IMR-90 (cell line): ENCODE measurements at regions not wholly inside any gene's neighbourhood (a gene's known extent, or its start where the extent isn't known, plus 50 kb on each side); places are given as distances from the start of the nearest gene placed in this dataset.

Source experiments
- ATAC-seq: fragments of 200-7000 bp; cut with Tn5 transposase; 2 replicates; pipeline ENCODE4 v1.9.1; 2020; ENCODE audit warnings: low read depth, mild to moderate bottlenecking, moderate library complexity
- BruUV-seq: library from RNA; stranded (reverse); fragments of 400-500 nt; replicated peaks from 2 replicates; lab custom pipeline; 2021; lab: Mats Ljungman, UMichigan
- CTCF ChIA-PET: fragments of 300-600 bp; formaldehyde crosslinking; extraction: SDS; loops from one replicate; lab custom pipeline; 2021; ENCODE audit warnings: antibody characterized with exemption; lab: Yijun Ruan, JAX
- POLR2A ChIA-PET: fragments of 300-600 bp; sonication (Branson Sonifier 250); formaldehyde crosslinking; loops from one replicate; lab custom pipeline; 2022; ENCODE audit warnings: antibody characterized with exemption; ENCODE audit not compliant: unreplicated experiment; lab: Charles Lee
- DNase-seq: peaks from one replicate; pipeline ENCODE4 v3.0.0; 2013
- H2AFZ ChIP-seq: replicated peaks from 2 replicates; pipeline ENCODE3; 2013; ENCODE audit warnings: low read length, mild to moderate bottlenecking; ENCODE audit not compliant: poor library complexity
- H2AK5ac ChIP-seq: 2 replicates; pipeline ENCODE4 v1.6.1; 2013; ENCODE audit warnings: low read depth, low read length, inconsistent platforms
- H2AK9ac ChIP-seq: replicated peaks from 2 replicates; pipeline ENCODE3; 2013; ENCODE audit warnings: mild to moderate bottlenecking, low read depth, low read length, moderate library complexity; ENCODE audit not compliant: poor library complexity
- H2BK120ac ChIP-seq: 2 replicates; pipeline ENCODE4 v1.6.1; 2013; ENCODE audit warnings: low read depth, low read length, inconsistent platforms
- H2BK15ac ChIP-seq: 3 replicates; pipeline ENCODE4 v1.6.1; 2013; ENCODE audit warnings: low read depth, low read length, inconsistent platforms
- H2BK20ac ChIP-seq: 2 replicates; pipeline ENCODE4 v1.6.1; 2013; ENCODE audit warnings: low read depth, mild to moderate bottlenecking, inconsistent platforms, low read length, moderate library complexity
- H2BK5ac ChIP-seq: 2 replicates; pipeline ENCODE4 v1.6.1; 2013; ENCODE audit warnings: mild to moderate bottlenecking, low read depth, low read length, inconsistent platforms; ENCODE audit not compliant: poor library complexity, severe bottlenecking
- H3K14ac ChIP-seq: replicated peaks from 2 replicates; pipeline ENCODE4 v1.6.1; 2013; ENCODE audit warnings: low read depth, low read length, inconsistent platforms
- H3K18ac ChIP-seq: 2 replicates; pipeline ENCODE4 v1.6.1; 2013; ENCODE audit warnings: low read depth, low read length, control low read depth
- H3K23ac ChIP-seq: 2 replicates; pipeline ENCODE4 v1.6.1; 2013; ENCODE audit warnings: low read depth, low read length, inconsistent platforms
- H3K27ac ChIP-seq: 2 replicates; pipeline ENCODE4 v1.5.1; 2013; ENCODE audit warnings: mild to moderate bottlenecking, control low read depth, low read length; ENCODE audit not compliant: insufficient read depth
- H3K27me3 ChIP-seq: 2 replicates; pipeline ENCODE4 v1.6.1; 2013; ENCODE audit warnings: low read length; ENCODE audit not compliant: control insufficient read depth, insufficient read depth
- H3K36me3 ChIP-seq: 2 replicates; pipeline ENCODE4 v1.6.1; 2013; ENCODE audit warnings: low read length, mixed read lengths; ENCODE audit not compliant: control insufficient read depth, insufficient read depth
- H3K4ac ChIP-seq: 2 replicates; pipeline ENCODE4 v1.6.1; 2013; ENCODE audit warnings: low read depth, low read length, inconsistent platforms
- H3K4me1 ChIP-seq: 2 replicates; pipeline ENCODE4 v1.6.1; 2013; ENCODE audit warnings: low read length, mixed read lengths; ENCODE audit not compliant: control insufficient read depth, insufficient read depth
- H3K4me2 ChIP-seq: 2 replicates; pipeline ENCODE4 v1.6.1; 2013; ENCODE audit warnings: low read depth, mild to moderate bottlenecking, control low read depth, low read length, moderate library complexity
- H3K4me3 ChIP-seq: 2 replicates; pipeline ENCODE4 v1.5.1; 2013; ENCODE audit warnings: low read depth, mild to moderate bottlenecking, control low read depth, low read length, moderate library complexity; ENCODE audit not compliant: insufficient read depth
- H3K56ac ChIP-seq: 2 replicates; pipeline ENCODE4 v1.6.1; 2013; ENCODE audit warnings: low read length, inconsistent platforms; ENCODE audit not compliant: insufficient read depth; ENCODE audit errors: extremely low read depth
- H3K79me1 ChIP-seq, 2 experiments: 2 replicates each; pipeline ENCODE4 v1.6.1; 2013; ENCODE audit warnings: low read length in 2 of 2, inconsistent platforms in 1 of 2, low read depth in 1 of 2
- H3K9ac ChIP-seq: 2 replicates; pipeline ENCODE4 v1.6.1; 2013; ENCODE audit warnings: low read depth, low read length, control low read depth
- H3K9me1 ChIP-seq: 2 replicates; pipeline ENCODE4 v1.6.1; 2013; ENCODE audit warnings: low read length, inconsistent platforms; ENCODE audit not compliant: insufficient read depth
- H3K9me3 ChIP-seq: 2 replicates; pipeline ENCODE4 v1.6.1; 2013; ENCODE audit warnings: low read length; ENCODE audit not compliant: control insufficient read depth, insufficient read depth
- H4K20me1 ChIP-seq: 2 replicates; pipeline ENCODE4 v1.6.1; 2013; ENCODE audit warnings: low read length, inconsistent platforms; ENCODE audit not compliant: insufficient read depth
- H4K5ac ChIP-seq: 2 replicates; pipeline ENCODE4 v1.6.1; 2013; ENCODE audit warnings: mild to moderate bottlenecking, low read depth, low read length, control low read depth
- H4K8ac ChIP-seq, 2 experiments: 2 replicates each; pipeline ENCODE4 v1.6.1; 2013; ENCODE audit warnings: low read depth in 2 of 2, low read length in 2 of 2, control low read depth in 1 of 2, inconsistent platforms in 1 of 2
- H4K91ac ChIP-seq: 2 replicates; pipeline ENCODE4 v1.6.1; 2013; ENCODE audit warnings: low read depth, low read length, inconsistent platforms; ENCODE audit not compliant: insufficient read depth
- BHLHE40 ChIP-seq: fragments of 150-350 bp; IDR thresholded peaks from 2 replicates; pipeline ENCODE4 v1.6.1; 2016; ENCODE audit warnings: mild to moderate bottlenecking, low read depth, low read length
- CEBPB ChIP-seq: IDR thresholded peaks from 2 replicates; pipeline ENCODE4 v1.6.1; 2012; ENCODE audit warnings: low read depth, low read length, improper control_type of control experiment
- CHD1 ChIP-seq: IDR thresholded peaks from 2 replicates; pipeline ENCODE4 v1.6.1; 2012; ENCODE audit warnings: low read depth, low read length, improper control_type of control experiment
- FOS ChIP-seq: fragments of 150-350 bp; IDR thresholded peaks from 2 replicates; pipeline ENCODE4 v1.6.1; 2016; ENCODE audit warnings: low read depth, low read length
- MAFK ChIP-seq: IDR thresholded peaks from 2 replicates; pipeline ENCODE4 v1.6.1; 2012; ENCODE audit warnings: low read depth, low read length, improper control_type of control experiment
- MAZ ChIP-seq: IDR thresholded peaks from 2 replicates; pipeline ENCODE4 v1.6.1; 2012; ENCODE audit warnings: low read depth, mild to moderate bottlenecking, low read length, improper control_type of control experiment, moderate library complexity, borderline replicate concordance
- MXI1 ChIP-seq: IDR thresholded peaks from 2 replicates; pipeline ENCODE4 v1.6.1; 2012; ENCODE audit warnings: low read depth, mild to moderate bottlenecking, low read length, moderate library complexity, borderline replicate concordance
- NFE2L2 ChIP-seq: fragments of 150-350 bp; IDR thresholded peaks from 2 replicates; pipeline ENCODE4 v1.6.1; 2016; ENCODE audit warnings: low read depth, mild to moderate bottlenecking, low read length
- POLR2A ChIP-seq: IDR thresholded peaks from 2 replicates; pipeline ENCODE4 v1.6.1; 2012; ENCODE audit warnings: mild to moderate bottlenecking, low read depth, low read length
- RAD21 ChIP-seq: IDR thresholded peaks from 2 replicates; pipeline ENCODE4 v1.6.1; 2012; ENCODE audit warnings: low read length, improper control_type of control experiment
- RCOR1 ChIP-seq: IDR thresholded peaks from 2 replicates; pipeline ENCODE4 v1.6.1; 2012; ENCODE audit warnings: mild to moderate bottlenecking, low read length, improper control_type of control experiment; ENCODE audit not compliant: insufficient replicate concordance
- RFX5 ChIP-seq: IDR thresholded peaks from 2 replicates; pipeline ENCODE4 v1.8.0; 2012; ENCODE audit warnings: low read depth, mild to moderate bottlenecking, low read length, moderate library complexity
- SMC3 ChIP-seq: fragments of 150-350 bp; IDR thresholded peaks from 2 replicates; pipeline ENCODE4 v1.6.1; 2016; ENCODE audit warnings: low read depth, mild to moderate bottlenecking, antibody characterized with exemption, low read length, moderate library complexity
- WGBS, 2 experiments: methylation state at CpG; one replicate each; pipeline versions ENCODE4 v1.1.5 to v1.1.7; 2013; ENCODE audit warnings: missing lambda C conversion rate in 2 of 2; ENCODE audit not compliant: insufficient read length in 1 of 2; ENCODE audit errors: extremely low coverage in 2 of 2; 5-methylcytosine and 5-hydroxymethylcytosine counted together
- dilution Hi-C: fragments of 300-500 bp; cut with HindIII; formaldehyde crosslinking; loops from one replicate; pipeline ENCODE4 v1.14.3; 2018; ENCODE audit warnings: low sequenced_read_pairs; ENCODE audit not compliant: unreplicated experiment
- in situ Hi-C: fragments of 300-500 bp; cut with MboI; formaldehyde crosslinking; loops from 3 replicates; pipeline ENCODE4 v1.14.3; 2019; ENCODE audit warnings: low sequenced_read_pairs, inconsistent platforms, mixed read lengths
- intact Hi-C: fragments of 100-400 bp; cut with micrococcal nuclease; formaldehyde crosslinking; loops from 2 replicates; pipeline ENCODE4 v1.10.0; 2022
- TF ChIP-seq, protein P1 (sequence below): fragments of 150-350 bp; IDR thresholded peaks from 2 replicates; pipeline ENCODE4 v1.6.1; 2016; ENCODE audit warnings: low read depth, mild to moderate bottlenecking, low read length, moderate library complexity, borderline replicate concordance
- TF ChIP-seq, protein P2 (sequence below): fragments of 150-350 bp; IDR thresholded peaks from 2 replicates; pipeline ENCODE4 v1.6.1; 2017; ENCODE audit warnings: mild to moderate bottlenecking, antibody characterized with exemption, low read length, low read depth
- TF ChIP-seq, protein P3 (sequence below): conservative IDR thresholded peaks from 2 replicates; pipeline ENCODE4 v1.5.1; 2012; ENCODE audit warnings: mild to moderate bottlenecking, low read depth, low read length, improper control_type of control experiment

DNA sequence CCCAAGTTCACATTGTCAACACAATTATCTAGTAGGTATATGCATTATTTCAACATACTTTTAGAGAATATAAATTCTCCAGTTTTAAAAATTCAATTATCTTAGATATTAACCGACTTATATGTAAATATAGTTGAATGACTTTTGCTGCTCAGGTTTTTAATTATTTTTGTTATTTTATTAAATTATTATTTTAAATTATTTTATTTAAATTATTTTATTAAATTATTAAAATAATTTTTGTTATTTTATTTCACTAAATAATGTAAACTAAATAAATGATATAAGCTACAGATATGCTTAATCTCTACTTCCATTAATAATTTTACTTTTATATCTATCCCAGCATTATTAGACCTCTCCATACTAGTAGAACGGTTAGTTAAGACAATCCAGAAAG lies 544.3 kb upstream of the ARRDC3 start:
- Histone ChIP-seq H2AFZ (no peak overlapping the region), H2BK120ac (no peak overlapping the region), H4K91ac (no peak overlapping the region), H3K9me3 (no peaks in the 10 kb centered on the region), H3K56ac (no peak overlapping the region), H3K4me2 (no peak overlapping the region), H3K27ac (no peak overlapping the region), H3K4ac (no peak overlapping the region), H3K36me3 (no peaks in the 10 kb centered on the region), H2AK9ac (no peak overlapping the region), H4K20me1 (no peaks in the 10 kb centered on the region), H3K9me1 (no peaks in the 10 kb centered on the region), H3K14ac (no peak overlapping the region), H3K9ac (no peak overlapping the region), H3K27me3 (no peaks in the 10 kb centered on the region), H4K8ac (no peak overlapping the region), H2BK20ac (no peak overlapping the region), H3K23ac (no peak overlapping the region), H2BK15ac (no peak overlapping the region), H3K4me1 (no peaks in the 10 kb centered on the region), H2BK5ac (no peak overlapping the region), H2AK5ac (no peak overlapping the region), H3K79me1 (no peaks in the 10 kb centered on the region), H3K4me3 (no peak overlapping the region), H4K5ac (no peak overlapping the region), H3K18ac (no peak overlapping the region)
- no TSS peak for BruUV-seq
- in situ Hi-C loops, result no loop called here
- POLR2A ChIA-PET, result no interaction called here
- dilution Hi-C loops, result no loop called here
- ATAC-seq (no peak), DNase-seq (no peak)
- CTCF ChIA-PET, result no interaction called here
- no CpG with 5 or more reads among the region's 2 CpGs for WGBS, 2 experiments
- TF ChIP-seq RAD21, result no peak
- TF ChIP-seq POLR2A, result no peak
- TF ChIP-seq NFE2L2, result no peak
- TF ChIP-seq, protein P1, sequence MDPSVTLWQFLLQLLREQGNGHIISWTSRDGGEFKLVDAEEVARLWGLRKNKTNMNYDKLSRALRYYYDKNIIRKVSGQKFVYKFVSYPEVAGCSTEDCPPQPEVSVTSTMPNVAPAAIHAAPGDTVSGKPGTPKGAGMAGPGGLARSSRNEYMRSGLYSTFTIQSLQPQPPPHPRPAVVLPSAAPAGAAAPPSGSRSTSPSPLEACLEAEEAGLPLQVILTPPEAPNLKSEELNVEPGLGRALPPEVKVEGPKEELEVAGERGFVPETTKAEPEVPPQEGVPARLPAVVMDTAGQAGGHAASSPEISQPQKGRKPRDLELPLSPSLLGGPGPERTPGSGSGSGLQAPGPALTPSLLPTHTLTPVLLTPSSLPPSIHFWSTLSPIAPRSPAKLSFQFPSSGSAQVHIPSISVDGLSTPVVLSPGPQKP, result no peak
- TF ChIP-seq RCOR1, result no peak
- no peak for TF ChIP-seq MAFK
- no peak for TF ChIP-seq MXI1
- no peak for TF ChIP-seq FOS
- TF ChIP-seq RFX5, result no peak
- TF ChIP-seq, protein P2, sequence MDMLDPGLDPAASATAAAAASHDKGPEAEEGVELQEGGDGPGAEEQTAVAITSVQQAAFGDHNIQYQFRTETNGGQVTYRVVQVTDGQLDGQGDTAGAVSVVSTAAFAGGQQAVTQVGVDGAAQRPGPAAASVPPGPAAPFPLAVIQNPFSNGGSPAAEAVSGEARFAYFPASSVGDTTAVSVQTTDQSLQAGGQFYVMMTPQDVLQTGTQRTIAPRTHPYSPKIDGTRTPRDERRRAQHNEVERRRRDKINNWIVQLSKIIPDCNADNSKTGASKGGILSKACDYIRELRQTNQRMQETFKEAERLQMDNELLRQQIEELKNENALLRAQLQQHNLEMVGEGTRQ, result no peak
- TF ChIP-seq CHD1, result no peak
- TF ChIP-seq MAZ, result no peak
- TF ChIP-seq, protein P3, sequence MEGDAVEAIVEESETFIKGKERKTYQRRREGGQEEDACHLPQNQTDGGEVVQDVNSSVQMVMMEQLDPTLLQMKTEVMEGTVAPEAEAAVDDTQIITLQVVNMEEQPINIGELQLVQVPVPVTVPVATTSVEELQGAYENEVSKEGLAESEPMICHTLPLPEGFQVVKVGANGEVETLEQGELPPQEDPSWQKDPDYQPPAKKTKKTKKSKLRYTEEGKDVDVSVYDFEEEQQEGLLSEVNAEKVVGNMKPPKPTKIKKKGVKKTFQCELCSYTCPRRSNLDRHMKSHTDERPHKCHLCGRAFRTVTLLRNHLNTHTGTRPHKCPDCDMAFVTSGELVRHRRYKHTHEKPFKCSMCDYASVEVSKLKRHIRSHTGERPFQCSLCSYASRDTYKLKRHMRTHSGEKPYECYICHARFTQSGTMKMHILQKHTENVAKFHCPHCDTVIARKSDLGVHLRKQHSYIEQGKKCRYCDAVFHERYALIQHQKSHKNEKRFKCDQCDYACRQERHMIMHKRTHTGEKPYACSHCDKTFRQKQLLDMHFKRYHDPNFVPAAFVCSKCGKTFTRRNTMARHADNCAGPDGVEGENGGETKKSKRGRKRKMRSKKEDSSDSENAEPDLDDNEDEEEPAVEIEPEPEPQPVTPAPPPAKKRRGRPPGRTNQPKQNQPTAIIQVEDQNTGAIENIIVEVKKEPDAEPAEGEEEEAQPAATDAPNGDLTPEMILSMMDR, result no peak
- no peak for TF ChIP-seq CEBPB
- TF ChIP-seq BHLHE40, result no peak
- TF ChIP-seq SMC3, result no peak
- intact Hi-C loops, result loop anchor here (10.0 kb wide), 2 partner anchors 423 to 927 kb away; no protein-coding TSS in a partner anchor
